Neural progenitor cell (in vitro differentiated cells): ENCODE measurements at regions not wholly inside any gene's neighbourhood (a gene's known extent, or its start where the extent isn't known, plus 50 kb on each side); places are given as distances from the start of the nearest gene placed in this dataset.

ENCODE experiments used
- DNase-seq: peaks from one replicate; pipeline ENCODE4 v3.0.0-alpha.2; 2016; ENCODE audit warnings: low spot score
- H2AFZ ChIP-seq: fragments of 200-600 bp; sonication (generic); replicated peaks from 2 replicates; pipeline ENCODE4 v1.6.1; 2016; ENCODE audit warnings: antibody characterized with exemption
- H3F3A ChIP-seq: fragments of 200-600 bp; sonication (generic); 2 replicates; pipeline ENCODE4 v1.6.1; 2016; ENCODE audit warnings: antibody characterized with exemption, low read depth
- H3K27ac ChIP-seq: fragments of 200-600 bp; sonication (generic); 2 replicates; pipeline ENCODE4 v1.5.1; 2016; ENCODE audit warnings: mild to moderate bottlenecking
- H3K27me3 ChIP-seq: fragments of 200-600 bp; sonication (generic); 2 replicates; pipeline ENCODE4 v1.6.1; 2016; ENCODE audit warnings: mild to moderate bottlenecking, moderate library complexity
- H3K36me3 ChIP-seq: fragments of 200-600 bp; sonication (generic); 2 replicates; pipeline ENCODE4 v1.5.1; 2016
- H3K4me1 ChIP-seq: fragments of 200-600 bp; sonication (generic); 2 replicates; pipeline ENCODE4 v1.6.1; 2016; ENCODE audit warnings: mixed run types
- H3K4me2 ChIP-seq: fragments of 200-600 bp; sonication (generic); 2 replicates; pipeline ENCODE4 v1.6.1; 2016
- H3K4me3 ChIP-seq: fragments of 200-600 bp; sonication (generic); 2 replicates; pipeline ENCODE4 v1.5.1; 2016
- H3K79me2 ChIP-seq: fragments of 200-600 bp; sonication (generic); 2 replicates; pipeline ENCODE4 v1.6.1; 2016; ENCODE audit warnings: low read depth
- H3K9ac ChIP-seq: fragments of 200-600 bp; sonication (generic); 2 replicates; pipeline ENCODE4 v1.6.1; 2016
- H3K9me3 ChIP-seq: fragments of 200-600 bp; sonication (generic); 2 replicates; pipeline ENCODE4 v1.5.1; 2016; ENCODE audit warnings: low read depth
- H4K20me1 ChIP-seq: fragments of 200-600 bp; sonication (generic); 2 replicates; pipeline ENCODE4 v1.6.1; 2016; ENCODE audit warnings: low read depth
- H3K27ac Mint-ChIP-seq: 3 replicates; pipeline ENCODE4 v1.8.0; 2021; ENCODE audit warnings: mixed read lengths
- H3K27me3 Mint-ChIP-seq: 2 replicates; pipeline ENCODE4 v1.8.0; 2022; ENCODE audit warnings: low read depth, mild to moderate bottlenecking, inconsistent platforms, moderate library complexity, mixed read lengths; ENCODE audit not compliant: insufficient read depth
- H3K36me3 Mint-ChIP-seq: 3 replicates; pipeline ENCODE4 v1.8.0; 2021; ENCODE audit warnings: mixed read lengths
- H3K4me1 Mint-ChIP-seq: 3 replicates; pipeline ENCODE4 v1.8.0; 2021; ENCODE audit warnings: mixed read lengths
- H3K4me3 Mint-ChIP-seq: 3 replicates; pipeline ENCODE4 v1.8.0; 2021; ENCODE audit warnings: mild to moderate bottlenecking, moderate library complexity, mixed read lengths
- H3K9me3 Mint-ChIP-seq: 3 replicates; pipeline ENCODE4 v1.8.0; 2020; ENCODE audit warnings: mixed read lengths
- EZH2 ChIP-seq: fragments of 200-600 bp; sonication (generic); IDR thresholded peaks from 2 replicates; pipeline ENCODE4 v1.6.1; 2017; ENCODE audit warnings: antibody characterized with exemption, mild to moderate bottlenecking, moderate library complexity
- EZH2phosphoT487 ChIP-seq: fragments of 200-600 bp; sonication (generic); IDR thresholded peaks from 2 replicates; pipeline ENCODE4 v1.6.1; 2017; ENCODE audit warnings: antibody characterized with exemption
- TF ChIP-seq, protein P1 (sequence below): fragments of 200-600 bp; sonication (generic); IDR thresholded peaks from 2 replicates; pipeline ENCODE4 v1.5.1; 2017; ENCODE audit warnings: antibody characterized with exemption, mild to moderate bottlenecking

DNA sequence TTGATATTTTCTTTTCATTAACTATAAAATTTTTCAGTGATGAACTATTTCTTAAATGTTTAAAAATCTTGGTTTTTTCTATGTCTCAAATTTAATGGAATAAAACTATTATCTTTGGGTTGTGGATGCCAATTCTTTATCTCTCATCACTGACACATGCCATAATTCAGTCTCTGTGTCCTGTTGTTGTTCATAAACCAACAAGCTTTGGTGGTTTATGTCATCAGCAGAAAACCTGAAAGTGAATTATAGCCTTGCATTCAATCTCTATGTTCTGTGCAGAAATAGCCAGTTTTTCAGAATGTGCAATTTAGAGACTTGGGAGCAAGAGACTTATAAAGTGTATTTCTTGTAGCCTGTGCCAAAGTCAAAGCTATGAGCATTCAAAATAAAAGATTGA, 462.6 kb upstream of the ADGRL4 start:
- Histone ChIP-seq H3K4me3 (no peak overlapping the region), H3K4me2 (no peak overlapping the region), H3K4me1 (no peaks in the 10 kb centered on the region), H3F3A (no peaks in the 10 kb centered on the region), H3K9ac (no peak overlapping the region), H3K79me2 (no peaks in the 10 kb centered on the region), H2AFZ (no peak overlapping the region), H3K36me3 (no peaks in the 10 kb centered on the region), H3K9me3 (no peaks in the 10 kb centered on the region), H3K27ac (no peak overlapping the region), H4K20me1 (no peaks in the 10 kb centered on the region), H3K27me3 (no peaks in the 10 kb centered on the region)
- H3K4me1 Mint-ChIP-seq = no peaks in the 10 kb centered on the region
- TF ChIP-seq EZH2 = no peak
- TF ChIP-seq, protein P1, sequence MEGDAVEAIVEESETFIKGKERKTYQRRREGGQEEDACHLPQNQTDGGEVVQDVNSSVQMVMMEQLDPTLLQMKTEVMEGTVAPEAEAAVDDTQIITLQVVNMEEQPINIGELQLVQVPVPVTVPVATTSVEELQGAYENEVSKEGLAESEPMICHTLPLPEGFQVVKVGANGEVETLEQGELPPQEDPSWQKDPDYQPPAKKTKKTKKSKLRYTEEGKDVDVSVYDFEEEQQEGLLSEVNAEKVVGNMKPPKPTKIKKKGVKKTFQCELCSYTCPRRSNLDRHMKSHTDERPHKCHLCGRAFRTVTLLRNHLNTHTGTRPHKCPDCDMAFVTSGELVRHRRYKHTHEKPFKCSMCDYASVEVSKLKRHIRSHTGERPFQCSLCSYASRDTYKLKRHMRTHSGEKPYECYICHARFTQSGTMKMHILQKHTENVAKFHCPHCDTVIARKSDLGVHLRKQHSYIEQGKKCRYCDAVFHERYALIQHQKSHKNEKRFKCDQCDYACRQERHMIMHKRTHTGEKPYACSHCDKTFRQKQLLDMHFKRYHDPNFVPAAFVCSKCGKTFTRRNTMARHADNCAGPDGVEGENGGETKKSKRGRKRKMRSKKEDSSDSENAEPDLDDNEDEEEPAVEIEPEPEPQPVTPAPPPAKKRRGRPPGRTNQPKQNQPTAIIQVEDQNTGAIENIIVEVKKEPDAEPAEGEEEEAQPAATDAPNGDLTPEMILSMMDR = no peak
- no peak for TF ChIP-seq EZH2phosphoT487
- no peaks in the 10 kb centered on the region for H3K36me3 Mint-ChIP-seq
- H3K4me3 Mint-ChIP-seq = no peak overlapping the region
- peaks cover 3% of the 10 kb centered on the region for H3K9me3 Mint-ChIP-seq
- H3K27ac Mint-ChIP-seq = no peak overlapping the region
- no peak for DNase-seq
- H3K27me3 Mint-ChIP-seq = peaks cover 8% of the 10 kb centered on the region

DNA sequence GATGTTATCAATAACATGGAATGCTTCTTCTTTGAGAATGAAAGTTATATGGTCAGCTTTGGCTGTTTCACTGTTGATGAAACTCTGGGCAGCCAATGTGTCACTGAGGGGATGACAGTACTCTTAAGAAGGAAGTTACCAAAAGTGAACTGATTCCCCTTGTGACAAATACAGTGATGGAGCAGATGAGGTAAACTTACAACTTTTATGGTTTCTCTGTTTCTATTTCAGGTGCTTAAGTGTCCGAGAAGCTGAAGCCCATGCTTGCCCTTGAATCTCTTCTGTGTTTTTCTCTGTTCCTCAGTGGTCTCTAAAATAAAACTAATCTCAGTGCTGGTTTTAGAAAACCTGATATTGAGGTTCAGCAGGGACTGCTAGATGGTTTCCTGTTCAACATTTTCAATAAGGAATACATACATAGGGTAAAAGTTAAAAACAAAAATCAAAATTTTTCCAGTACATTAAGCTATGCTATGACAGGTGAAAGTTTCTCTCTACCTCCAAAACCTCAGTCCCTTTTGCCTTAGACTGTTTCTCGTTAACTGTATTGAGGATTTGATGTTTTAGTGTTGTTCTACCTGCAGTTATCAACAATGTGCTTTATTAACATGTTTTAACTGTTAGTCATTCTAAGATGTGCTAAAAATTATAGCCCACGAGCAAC, 454.4 kb upstream of the ADGRL4 start:
- Mint-ChIP-seq H3K4me1 (no peaks in the 10 kb centered on the region), H3K9me3 (peaks cover 3% of the 10 kb centered on the region), H3K27ac (no peak overlapping the region), H3K4me3 (no peak overlapping the region), H3K27me3 (peaks cover 3% of the 10 kb centered on the region), H3K36me3 (no peaks in the 10 kb centered on the region)
- no peaks in the 10 kb centered on the region for H3K27me3 ChIP-seq
- H3K9me3 ChIP-seq = no peaks in the 10 kb centered on the region
- H3K27ac ChIP-seq = no peak overlapping the region
- no peaks in the 10 kb centered on the region for H3K36me3 ChIP-seq
- H2AFZ ChIP-seq = no peak overlapping the region
- TF ChIP-seq, protein P1 = no peak
- TF ChIP-seq EZH2phosphoT487 = no peak
- no peak for TF ChIP-seq EZH2
- no peaks in the 10 kb centered on the region for H4K20me1 ChIP-seq
- H3K4me1 ChIP-seq = no peaks in the 10 kb centered on the region
- no peak overlapping the region for H3K9ac ChIP-seq
- DNase-seq = no peak
- no peak overlapping the region for H3K4me3 ChIP-seq
- H3K79me2 ChIP-seq = no peaks in the 10 kb centered on the region
- no peaks in the 10 kb centered on the region for H3F3A ChIP-seq
- H3K4me2 ChIP-seq = no peak overlapping the region

DNA sequence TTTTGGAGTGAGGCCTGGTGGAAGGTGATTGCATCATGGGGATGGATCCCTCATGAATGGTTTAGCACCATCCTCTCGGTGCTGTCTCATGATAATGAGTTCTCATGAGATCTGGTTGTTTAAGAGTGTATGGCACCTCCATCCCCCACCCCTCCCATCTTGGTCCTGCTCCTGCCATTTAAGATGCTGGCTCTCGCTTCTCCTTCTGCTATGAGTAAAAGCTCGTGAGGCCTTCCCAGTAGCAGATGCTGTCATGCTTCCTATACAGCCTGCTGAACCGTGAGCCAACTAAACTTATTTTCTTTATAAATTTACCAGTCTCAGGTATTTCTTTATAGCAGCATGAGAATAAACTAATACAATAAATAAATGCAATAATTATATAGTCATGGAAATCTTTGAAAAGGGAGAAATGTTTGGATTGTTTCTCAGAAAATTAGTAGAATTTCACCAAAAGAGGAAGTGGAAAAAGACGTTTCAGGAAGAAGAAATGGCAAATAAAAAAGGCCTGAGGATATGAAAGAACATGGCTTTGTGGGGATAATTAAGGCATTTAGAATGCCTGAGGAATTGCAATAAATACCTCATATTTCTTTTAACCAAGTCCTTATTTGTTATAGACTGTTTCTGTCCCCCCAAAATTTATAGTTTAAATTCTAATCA, 451.2 kb upstream of the ADGRL4 start:
- H3K9ac ChIP-seq = no peak overlapping the region
- no peaks in the 10 kb centered on the region for H3K4me1 Mint-ChIP-seq
- no peaks in the 10 kb centered on the region for H3K27me3 Mint-ChIP-seq
- H3F3A ChIP-seq = no peaks in the 10 kb centered on the region
- H3K9me3 Mint-ChIP-seq = no peaks in the 10 kb centered on the region
- no peak overlapping the region for H3K4me3 Mint-ChIP-seq
- no peaks in the 10 kb centered on the region for H3K36me3 ChIP-seq
- no peaks in the 10 kb centered on the region for H3K79me2 ChIP-seq
- H3K27ac ChIP-seq = no peak overlapping the region
- H3K9me3 ChIP-seq = no peaks in the 10 kb centered on the region
- H3K27ac Mint-ChIP-seq = no peak overlapping the region
- TF ChIP-seq EZH2 (no peak), EZH2phosphoT487 (no peak)
- TF ChIP-seq, protein P1 = no peak
- no peaks in the 10 kb centered on the region for H3K36me3 Mint-ChIP-seq
- no peak overlapping the region for H2AFZ ChIP-seq
- DNase-seq = no peak
- H3K4me2 ChIP-seq = no peak overlapping the region
- H3K4me1 ChIP-seq = no peaks in the 10 kb centered on the region
- no peaks in the 10 kb centered on the region for H4K20me1 ChIP-seq
- H3K27me3 ChIP-seq = no peaks in the 10 kb centered on the region
- H3K4me3 ChIP-seq = no peak overlapping the region
